ENCODE measurements at regions not wholly inside any gene's neighbourhood (a gene's known extent, or its start where the extent isn't known, plus 50 kb on each side); places are given as distances from the start of the nearest gene placed in this dataset.
"Not testable (repeated sequence)": the region's sequence is repeated elsewhere in the genome, so short reads cannot be mapped to it uniquely, and the experiment has no call there.

GRCh38 chr1:189637041-189637440, 840.6 kb downstream of the BRINP3 start:
- DNase-seq, result no peak

DNA sequence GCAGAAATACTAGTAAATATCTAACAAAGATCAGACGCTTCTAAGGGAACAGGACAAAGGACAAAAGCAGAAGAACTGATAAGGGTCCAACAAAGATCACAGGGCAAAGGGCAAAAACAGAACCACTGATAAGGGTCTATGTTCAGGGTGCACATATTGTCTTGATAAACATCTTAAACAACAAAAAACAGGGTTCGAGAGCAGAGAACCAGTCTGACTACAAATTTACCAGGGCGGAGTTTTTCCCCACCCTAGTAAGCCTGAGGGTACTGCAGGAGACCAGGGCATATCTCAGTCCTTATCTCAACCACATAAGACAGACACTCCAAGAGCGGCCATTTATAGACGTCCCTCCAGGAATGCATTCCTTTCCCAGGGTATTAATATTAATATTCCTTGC, 833.5 kb downstream of the BRINP3 start:
- DNase-seq, result not testable (repeated sequence)

DNA sequence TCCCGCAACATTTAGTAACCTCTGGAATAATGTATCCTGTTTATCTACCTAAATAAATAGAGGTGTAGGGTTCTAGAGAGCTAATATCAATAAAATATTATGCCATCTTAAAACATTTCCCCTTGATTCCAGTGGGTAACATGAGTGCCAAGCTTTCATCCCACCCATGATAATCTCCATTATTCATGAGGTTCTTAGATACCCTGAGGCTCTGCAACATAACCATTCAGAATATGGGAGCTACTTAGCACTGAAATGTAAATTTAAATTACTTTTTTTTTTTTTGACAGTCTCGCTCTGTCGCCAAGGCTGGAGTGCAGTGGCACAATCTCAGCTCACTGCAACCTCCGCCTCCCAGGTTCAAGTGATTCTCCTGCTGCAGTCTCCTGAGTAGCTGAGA, 832.7 kb downstream of the BRINP3 start:
- no peak for DNase-seq

DNA sequence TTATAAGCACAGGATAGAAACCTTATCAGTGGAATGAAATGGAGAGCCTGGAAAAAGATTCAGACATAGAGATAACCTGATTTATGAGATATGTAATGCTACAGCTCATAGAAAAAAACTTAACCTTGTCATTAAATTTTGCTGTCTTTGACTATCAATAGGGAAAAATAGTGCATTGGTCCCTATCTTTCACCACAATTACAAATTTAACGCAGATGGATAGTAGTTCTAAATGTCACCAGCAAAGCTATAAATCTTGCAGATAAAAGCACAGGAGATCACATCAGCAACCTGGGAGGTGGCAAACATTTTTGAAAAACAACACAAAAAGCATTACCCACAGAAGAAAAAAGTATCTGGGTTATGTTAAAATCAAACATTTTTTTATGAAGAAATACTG, 831.6 kb downstream of the BRINP3 start:
- DNase-seq, result no peak

DNA sequence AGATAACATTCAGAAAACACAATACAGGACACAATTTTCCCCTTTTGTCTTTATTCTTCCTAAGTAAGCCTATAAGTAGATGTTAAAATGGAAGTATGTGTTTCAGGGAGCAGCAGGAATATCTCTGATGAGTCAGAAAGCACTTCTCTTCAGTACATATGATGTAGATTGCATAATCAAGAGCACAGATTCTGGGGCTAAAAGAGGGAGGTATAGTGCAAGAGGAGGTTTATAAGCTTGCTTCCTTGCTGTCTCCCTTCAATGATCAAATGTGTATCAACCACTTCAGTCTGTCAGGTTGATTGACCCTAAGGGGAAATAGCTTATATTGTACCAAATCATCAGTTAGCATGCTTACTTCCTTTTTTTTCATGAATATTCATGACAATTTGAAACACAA, 822.8 kb downstream of the BRINP3 start:
- no peak for DNase-seq

DNA sequence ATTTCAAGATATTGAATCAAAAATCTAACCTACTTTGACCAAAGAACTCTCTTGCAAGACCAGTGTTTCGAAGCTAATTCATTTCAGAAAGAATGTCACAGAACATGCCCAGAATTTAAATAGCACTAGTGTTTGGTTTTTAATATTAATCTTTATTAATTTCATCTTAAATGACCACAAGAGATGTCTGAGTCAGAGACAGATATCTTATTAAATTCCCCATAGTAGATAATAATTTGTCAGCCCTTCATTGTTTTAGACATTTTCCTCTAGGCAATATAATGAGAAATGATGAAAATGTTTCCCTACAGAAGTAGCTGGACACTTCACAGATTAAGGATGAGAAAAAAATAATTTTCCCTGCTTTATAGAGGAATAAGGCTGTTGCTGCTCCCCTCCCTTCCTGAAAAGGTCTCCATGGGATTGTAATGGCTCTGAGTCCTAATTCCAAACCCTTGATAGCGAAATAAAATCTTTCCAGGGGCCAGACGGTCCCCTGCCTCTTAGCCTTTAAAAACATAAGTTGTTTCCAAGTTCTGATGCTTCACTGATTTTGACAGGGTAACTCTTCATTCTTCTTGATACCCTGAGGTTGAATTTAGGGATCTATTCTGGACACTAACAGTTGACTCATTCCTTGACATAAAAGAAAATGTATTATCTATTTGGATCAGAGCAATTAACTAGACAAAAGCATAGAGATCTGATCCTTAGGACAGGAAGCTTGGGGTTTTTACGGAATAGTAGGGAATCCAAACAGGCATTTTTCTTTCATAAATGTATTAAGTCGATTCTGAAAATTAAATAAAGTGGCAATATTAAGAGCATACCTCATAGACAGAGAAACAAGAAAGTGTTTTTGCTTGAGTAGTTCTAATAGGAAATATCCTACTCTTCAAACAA, 820.8 kb downstream of the BRINP3 start:
- no peak for DNase-seq

DNA sequence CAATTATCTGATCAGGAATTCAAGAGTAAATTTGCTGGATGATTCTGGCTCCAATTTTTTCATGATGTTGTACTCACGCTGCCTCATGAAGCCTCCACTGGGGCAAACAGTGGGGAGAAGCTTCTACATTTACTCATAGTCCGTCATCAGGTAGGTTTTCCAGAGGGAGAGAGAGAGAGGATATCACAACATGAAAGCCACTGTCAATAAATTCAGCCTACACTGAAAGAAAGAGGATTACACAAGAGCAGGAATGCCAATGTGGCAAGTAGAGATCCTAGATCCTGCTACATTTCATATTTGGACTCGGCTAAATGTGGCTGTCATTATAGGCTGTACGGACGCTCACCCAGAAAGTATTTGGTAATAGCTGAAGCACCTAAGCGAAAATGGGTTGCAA, 819.9 kb downstream of the BRINP3 start:
- no peak for DNase-seq

- no peak for DNase-seq
Measured at GRCh38 chr1:189658381-189658780, 819.3 kb downstream of the BRINP3 start.

- DNase-seq, result no peak
Measured at GRCh38 chr1:189659731-189660130, 817.9 kb downstream of the BRINP3 start.

DNA sequence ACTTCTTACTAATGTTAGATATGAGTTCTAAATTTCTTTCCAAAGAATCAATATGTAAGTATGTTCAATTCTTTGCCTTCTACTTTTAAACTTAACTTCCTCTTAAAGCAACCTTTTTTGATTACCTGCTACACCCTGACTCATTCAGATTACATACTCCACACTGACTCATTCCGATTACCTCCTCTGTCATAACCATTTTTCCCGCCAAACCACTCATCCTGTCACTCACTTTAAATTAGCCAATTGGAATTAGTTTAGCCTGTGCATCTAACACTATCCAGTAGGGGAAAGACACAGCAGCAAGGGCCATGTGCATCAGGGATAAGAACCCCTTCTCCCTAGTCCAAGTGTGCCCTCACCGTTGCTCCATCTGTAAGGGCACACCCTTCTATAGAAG, 815.5 kb downstream of the BRINP3 start:
- DNase-seq, result no peak

GRCh38 chr1:189669846-189670245, 807.8 kb downstream of the BRINP3 start:
- no peak for DNase-seq

GRCh38 chr1:189673217-189673616, 804.4 kb downstream of the BRINP3 start:
- no peak for DNase-seq

- no peak for DNase-seq
Measured at GRCh38 chr1:189675712-189676244, 801.9 kb downstream of the BRINP3 start.

- DNase-seq, result no peak
Measured at GRCh38 chr1:189678779-189679178, 798.9 kb downstream of the BRINP3 start.

- DNase-seq, result no peak
Measured at GRCh38 chr1:189681252-189681919, 796.3 kb downstream of the BRINP3 start.

- DNase-seq, result no peak
Measured at GRCh38 chr1:189682591-189682990, 795.1 kb downstream of the BRINP3 start.

DNA sequence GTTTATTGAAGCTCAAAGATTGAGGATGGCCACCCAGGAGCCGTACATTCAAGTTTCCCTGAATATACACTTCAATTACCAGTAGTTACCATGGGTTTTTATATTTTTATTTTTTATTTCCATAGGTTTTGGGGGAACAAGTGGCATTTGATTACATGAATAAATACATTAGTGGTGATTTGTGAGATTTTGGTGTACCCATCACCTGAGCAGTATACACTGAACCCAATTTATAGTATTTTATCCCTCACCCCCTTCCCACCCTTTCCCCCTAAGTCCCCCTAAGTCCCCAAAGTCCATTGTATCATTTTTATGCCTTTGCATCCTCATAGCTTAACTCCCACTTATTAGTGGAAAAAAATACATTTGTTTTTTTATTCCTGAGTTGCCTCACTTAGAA, 791.4 kb downstream of the BRINP3 start:
- DNase-seq, result no peak

DNA sequence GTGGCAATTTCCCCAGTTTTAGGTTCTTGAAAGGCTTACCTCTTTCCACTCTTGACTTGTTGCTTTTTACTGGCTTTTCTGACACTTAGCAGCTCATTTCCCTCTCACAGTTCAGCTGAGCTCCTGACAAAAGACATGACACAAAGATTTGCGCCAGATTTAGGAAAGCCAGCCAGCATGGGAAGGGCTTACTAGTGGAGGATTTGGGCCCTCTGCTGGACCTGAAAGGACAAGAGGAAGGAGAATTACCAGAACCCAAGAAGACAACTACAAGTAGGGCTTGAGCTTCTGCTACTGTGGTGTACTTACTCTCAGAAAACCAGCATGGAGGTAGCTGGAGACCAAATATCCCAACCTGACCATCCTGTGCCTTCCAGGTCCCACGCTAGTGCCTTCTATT, 784.5 kb downstream of the BRINP3 start:
- no peak for DNase-seq

DNA sequence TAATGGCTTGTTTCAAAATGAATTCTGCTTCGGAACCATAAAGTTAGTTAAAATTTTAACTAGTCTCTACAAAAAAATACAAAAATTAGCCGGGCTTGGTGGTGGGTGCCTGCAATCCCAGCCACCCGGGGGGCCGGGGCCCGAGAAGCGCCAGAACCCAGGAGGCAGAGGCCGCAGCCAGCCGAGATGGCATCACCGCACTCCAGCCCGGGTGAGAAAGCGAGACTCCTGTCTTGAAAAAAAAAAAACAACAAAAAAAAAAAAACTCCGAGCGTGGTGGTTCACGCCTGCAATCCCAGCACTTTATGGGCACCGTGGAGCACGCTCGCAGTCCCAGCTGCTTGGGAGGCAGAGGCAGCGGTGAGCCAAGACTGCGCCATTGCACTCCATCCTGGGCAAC, 781.4 kb downstream of the BRINP3 start:
- DNase-seq, result no peak

DNA sequence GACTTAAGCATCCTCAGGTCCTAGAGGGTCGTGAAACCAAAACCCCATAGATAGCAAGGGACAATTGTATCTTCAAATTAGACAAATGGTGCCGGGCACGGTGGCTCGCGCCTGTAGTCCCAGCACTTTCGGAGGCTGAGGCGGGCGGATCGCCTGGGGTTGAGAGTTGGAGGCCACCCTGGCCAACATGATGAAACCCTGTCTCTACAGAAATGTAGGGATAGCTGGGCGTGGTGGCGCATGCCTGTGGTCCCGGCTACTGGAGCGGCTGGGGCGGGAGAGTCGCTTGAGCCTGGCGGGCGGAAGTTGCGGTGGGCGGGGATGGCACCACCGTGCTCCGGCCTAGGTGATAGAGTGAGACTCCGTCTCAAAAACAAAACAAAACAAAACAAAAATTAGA, 780.6 kb downstream of the BRINP3 start:
- DNase-seq, result no peak

DNA sequence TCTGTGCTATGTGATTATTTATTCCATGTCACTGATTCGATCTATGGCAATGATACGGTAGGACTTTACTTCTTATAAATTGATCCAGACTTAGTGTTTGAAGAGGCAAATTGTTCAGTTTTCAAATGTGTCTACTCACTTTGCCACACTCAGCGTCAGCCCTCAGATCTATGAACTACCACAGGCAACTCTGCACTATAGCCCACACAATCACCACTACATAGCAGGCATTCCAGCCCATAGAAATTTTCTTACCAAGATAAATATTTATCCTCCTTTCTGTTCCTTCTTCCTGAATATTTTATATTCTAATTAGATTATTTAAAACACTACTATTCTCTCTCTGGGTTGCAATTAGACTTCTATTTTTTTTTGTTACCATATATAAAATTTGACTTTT, 776.1 kb downstream of the BRINP3 start:
- no peak for DNase-seq

DNA sequence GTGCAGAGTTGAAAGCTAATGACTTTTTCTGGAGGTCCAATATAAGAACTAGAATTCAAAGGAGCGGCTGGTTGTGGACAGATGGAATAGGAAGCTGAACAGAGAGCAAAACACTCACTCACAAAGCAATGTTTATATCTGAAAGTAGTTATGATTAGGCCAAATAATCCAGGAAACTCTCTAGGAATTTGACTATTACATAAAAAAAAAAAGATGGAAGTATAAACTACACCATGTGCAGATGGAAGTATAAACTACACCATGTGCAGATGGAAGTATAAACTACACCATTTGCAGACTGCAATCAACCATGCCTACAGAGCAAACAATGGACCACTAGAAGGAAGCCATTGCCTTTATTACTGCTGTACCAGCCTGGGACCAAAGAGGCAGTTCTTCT, 771.1 kb downstream of the BRINP3 start:
- DNase-seq, result no peak

GRCh38 chr1:189708674-189709073, 769.0 kb downstream of the BRINP3 start:
- DNase-seq, result no peak

- not testable (repeated sequence) for DNase-seq
Measured at GRCh38 chr1:189718147-189718795, 759.4 kb downstream of the BRINP3 start.
